Bone marrow (tissue), 2 donors: ENCODE measurements at regions not wholly inside any gene's neighbourhood (a gene's known extent, or its start where the extent isn't known, plus 50 kb on each side); places are given as distances from the start of the nearest gene placed in this dataset.

Source experiments
- DNase-seq, 2 donors: peaks; one replicate each; lab custom pipeline; 2025; lab: John Stamatoyannopoulos, UW

DNA sequence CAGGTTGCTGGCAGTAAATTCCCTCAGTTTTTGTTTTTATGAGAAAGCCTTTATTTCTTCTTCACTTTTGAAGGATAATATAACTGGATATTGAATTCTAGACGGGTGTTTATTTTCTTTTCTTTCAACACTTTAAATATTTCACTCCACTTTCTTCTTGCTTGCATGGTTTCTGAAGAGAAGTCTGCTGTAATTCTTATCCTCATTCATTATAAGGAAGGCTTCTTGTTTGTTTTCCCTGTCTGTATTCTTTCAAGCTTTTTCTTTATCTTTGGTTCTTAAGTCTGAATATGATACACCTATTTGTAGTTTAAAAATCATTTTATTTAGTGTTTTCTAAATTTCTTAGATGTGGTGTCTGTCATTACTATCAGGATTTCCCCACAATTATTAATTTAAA lies 1054.3 kb downstream of the TLE1 start:
- DNase-seq, result no peak

DNA sequence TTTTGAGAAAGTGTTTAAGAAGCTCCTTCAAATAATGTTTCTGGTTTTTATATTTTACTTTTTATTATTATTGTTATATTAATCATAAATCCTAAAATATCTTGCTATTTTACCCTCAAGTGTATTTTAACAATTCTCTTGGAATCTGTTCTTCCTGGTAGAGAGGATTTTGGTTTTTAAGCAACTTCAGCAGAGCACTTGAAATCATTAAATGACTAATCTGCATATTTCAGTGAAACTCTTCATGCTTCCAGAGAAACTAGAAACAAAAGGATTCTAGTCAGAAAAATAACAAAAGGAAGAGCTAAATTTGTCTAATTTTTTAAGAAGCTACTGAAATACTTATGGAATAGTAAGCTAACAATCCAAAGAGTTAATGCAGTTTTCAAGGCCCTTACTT lies 1057.3 kb downstream of the TLE1 start:
- DNase-seq, result no peak

DNA sequence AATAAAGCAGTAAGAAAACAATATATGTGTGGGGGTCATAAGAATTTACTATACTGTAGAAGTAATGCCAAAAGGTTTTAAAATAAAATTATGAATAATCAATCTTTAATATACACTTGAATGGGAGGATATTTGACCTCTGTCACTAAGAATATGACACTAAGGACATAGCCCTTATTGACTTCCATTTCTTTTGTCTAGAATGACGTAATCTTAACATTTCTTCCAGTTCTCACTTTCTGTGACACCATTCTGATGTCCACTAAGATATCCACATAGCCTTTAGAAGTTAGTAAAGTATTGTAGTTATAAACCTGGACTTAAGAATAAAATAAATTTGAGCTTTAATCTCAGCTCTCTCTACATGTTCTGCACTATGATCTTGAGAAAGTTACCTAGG lies 1050.7 kb downstream of the TLE4 start:
- no peak for DNase-seq

- DNase-seq, result no peak
These were observed 1047.6 kb downstream of the TLE4 start for GRCh38 chr9:80619356-80619755.

GRCh38 chr9:80615964-80616363 lies 1044.2 kb downstream of the TLE4 start:
- DNase-seq, result no peak

DNA sequence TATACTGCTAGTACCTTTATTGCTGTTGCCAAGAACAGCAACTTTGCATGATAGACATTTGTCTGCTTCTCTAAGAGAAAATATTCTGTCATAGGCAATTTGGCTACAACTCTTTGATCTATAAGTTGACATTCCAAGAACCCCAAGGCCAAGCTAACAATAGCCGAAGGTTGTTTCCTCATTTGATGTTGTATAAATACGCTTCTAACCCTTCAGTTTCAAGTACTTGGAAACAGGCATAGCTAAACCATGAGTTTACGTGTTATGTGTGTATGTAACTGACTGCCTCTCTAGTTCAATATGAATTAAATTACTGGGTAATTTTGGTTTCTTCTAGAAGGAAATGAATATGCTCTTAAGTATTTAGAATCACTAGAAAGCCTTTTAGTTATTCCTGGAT lies 1034.0 kb downstream of the TLE4 start:
- no peak for DNase-seq

DNA sequence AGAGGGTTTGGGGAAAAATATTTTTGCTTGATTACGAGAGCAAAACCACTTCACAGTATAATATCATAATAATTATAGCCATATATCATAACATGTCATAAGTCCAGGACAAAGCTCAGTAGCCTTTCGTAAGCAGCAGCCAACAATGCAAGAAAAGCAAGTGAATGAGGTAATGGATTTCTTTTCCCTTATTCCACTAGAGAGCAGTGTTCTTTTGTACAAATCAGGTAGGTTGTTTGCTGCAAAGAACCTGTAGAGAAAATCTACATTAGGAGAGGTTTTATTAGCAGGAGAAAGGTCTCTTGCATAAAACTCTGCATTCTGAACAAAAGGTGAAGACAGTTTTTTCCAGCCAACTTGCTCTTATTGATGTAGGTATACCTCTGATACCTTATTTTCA lies 1033.4 kb downstream of the TLE4 start:
- no peak for DNase-seq

DNA sequence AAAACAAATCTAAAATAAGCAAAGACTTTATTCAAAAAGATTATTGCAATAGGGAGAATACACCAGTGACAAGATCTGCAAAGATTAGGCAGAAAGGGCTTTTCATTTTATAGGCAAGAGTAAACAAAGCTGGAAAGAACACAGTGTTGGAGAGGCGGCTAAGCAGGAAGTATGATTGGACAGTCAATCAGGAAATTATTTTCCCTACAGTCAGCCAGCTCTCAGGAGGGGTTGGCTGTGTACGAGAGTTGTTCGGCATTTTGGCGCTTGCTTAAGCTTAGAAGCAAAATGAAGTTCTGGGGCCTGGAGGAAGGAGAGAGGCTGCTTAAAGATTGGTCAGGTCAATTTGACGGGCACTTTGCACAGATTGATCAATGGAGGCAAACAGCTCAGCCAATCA lies 1030.5 kb downstream of the TLE4 start:
- no peak for DNase-seq

DNA sequence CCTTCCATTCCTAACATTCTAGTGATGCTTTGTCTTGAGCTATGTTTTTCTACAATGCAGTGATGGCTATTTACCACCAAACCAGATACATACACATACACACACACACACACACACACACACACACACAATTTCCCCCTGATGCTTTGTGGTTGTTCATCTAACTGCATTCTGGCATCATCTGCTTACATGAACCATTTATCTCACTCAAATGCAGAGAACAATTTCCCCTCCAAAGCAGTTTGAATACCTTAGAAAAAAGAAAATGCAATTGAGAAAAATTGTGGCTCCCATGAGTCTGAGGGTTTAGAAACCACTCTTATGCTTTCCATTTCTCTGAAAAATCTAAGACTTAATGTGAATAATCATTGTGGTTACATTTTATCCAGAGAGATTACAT lies 1024.8 kb downstream of the TLE4 start:
- no peak for DNase-seq

GRCh38 chr9:80595192-80595591 lies 1023.4 kb downstream of the TLE4 start:
- no peak for DNase-seq

DNA sequence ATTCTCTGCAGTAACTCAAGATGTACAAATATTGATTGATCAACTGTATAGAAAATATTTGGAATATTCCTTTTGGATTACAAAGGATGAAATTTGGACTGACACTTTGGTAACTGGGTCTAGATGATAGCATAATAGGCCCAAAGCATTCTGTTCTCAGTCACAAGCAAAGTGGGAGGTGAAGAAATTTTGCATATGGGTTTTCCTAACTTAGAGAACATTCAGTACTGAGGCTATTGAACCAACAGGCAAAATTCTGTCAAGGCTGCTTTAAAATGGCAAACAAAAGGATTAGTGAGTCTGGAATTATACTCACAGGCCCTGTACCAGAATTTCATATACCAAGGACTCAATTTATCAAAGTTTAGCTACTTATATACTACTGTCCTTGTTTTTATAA lies 1020.6 kb downstream of the TLE4 start:
- no peak for DNase-seq

DNA sequence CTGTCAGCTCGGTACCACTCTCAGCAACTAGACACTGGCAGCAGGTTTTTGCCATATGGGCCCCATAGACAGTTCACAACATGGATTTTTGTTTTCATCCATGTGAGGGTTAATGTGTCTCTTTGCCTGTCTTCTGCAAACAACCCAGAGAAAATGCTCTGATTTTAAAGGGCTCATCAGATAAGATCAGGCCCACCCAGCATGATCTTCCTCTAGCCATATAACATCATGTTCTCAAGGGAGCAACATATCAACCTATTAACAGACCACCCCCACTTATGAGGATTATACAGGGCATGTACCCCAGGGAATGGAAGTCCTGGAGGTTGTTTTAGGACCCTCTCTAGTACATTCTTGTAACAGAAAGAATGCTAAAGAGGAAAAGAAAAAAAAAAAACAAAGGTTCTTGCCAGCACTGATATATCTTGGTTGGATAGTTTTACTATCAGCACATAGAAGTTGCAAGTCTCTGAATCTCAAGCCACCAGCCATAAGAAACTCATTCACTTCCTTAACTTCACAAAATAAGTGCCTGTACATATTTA lies 1015.1 kb downstream of the TLE4 start:
- no peak for DNase-seq

GRCh38 chr9:80571953-80572352 lies 1000.2 kb downstream of the TLE4 start:
- DNase-seq, result no peak

GRCh38 chr9:80569236-80569635 lies 997.5 kb downstream of the TLE4 start:
- no peak for DNase-seq

- no peak for DNase-seq
These were observed 989.8 kb downstream of the TLE4 start for GRCh38 chr9:80561526-80561925.

GRCh38 chr9:80560976-80561375 lies 989.2 kb downstream of the TLE4 start:
- DNase-seq, result no peak

GRCh38 chr9:80557256-80557655 lies 985.5 kb downstream of the TLE4 start:
- no peak for DNase-seq

DNA sequence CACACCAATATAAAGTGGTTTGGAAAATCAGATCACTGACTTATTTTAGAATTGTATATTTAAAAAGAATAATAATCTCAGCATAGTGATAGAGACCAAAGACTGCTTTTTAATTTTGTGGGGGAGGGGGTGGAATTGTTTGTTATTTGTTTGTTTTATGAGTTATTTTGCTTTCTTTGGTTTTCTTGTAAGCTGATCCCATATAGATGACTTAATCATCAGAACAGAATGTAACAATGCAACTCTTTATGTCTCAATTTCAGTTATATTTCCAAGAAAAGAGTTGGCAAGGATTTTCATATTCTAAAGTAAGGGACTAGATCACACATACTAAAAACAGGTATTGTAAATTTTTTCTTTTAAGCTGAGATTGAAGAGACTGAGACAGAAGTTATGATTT lies 984.9 kb downstream of the TLE4 start:
- no peak for DNase-seq

DNA sequence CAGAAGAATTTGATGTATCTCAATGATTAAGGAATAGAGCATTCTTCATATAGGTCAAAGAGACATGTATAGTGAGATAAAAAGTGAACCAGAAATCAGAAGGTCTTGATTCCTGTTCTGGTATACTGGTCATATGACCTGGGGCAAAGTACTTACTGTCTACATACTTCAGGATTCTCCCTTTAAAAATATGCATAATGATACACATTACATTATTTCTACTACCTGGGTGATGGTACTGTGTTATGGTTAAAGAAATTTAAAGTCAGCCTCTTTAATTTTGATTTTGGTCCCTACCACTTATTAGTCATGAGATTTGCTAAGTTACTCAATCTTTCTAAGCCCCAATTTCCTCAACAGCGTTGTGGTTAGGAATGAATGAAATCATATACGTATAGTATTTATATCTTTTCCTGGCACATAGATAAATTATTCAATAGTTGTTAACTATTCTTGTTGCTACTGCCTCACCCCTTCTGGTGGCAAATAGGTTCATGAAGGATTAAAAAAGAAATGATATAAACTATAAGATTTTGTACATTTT lies 984.1 kb downstream of the TLE4 start:
- no peak for DNase-seq

DNA sequence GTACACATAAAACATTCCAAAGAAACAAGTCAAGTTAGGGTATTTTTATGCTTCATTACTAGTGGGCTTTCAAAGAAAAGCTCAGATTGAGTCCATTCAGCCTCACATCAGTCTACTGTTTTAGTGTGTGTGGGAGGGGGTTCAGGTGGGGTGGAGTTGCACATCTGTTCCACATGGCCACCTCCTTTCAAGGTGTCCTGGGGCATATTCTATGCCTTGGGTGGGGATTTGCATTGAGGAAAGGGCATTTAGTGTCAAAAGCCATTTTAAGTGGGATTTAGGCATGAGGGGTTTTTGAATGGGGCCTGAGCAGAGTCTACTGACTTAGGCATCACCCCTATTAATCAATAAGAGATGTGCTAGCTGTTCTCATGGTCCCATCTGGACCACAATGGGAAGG lies 983.1 kb downstream of the TLE4 start:
- no peak for DNase-seq

GRCh38 chr9:80554301-80554700 lies 982.5 kb downstream of the TLE4 start:
- DNase-seq, result no peak

- DNase-seq, result no peak
These were observed 981.2 kb downstream of the TLE4 start for GRCh38 chr9:80552931-80553330.

- no peak for DNase-seq
These were observed 978.4 kb downstream of the TLE4 start for GRCh38 chr9:80550181-80550580.

- DNase-seq, result no peak
These were observed 975.8 kb downstream of the TLE4 start for GRCh38 chr9:80547613-80548012.

DNA sequence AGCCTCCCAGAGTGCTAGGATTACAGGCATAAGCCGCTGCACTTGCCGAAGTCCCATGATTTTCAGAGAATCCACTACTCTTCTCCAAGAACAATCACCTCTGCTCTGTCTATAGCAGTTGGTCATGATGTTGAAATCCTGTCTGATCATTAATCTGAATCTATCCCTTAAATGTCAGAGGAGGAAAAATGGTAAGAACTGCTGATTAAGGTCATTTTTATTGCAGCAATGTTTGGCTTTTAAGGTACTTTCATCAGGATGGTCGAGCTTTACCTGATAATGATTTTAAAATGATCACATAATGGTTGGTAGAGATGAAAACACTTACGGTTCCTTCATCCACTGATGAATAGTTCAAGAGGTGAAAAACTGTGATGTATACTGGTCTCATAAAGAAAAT lies 968.6 kb downstream of the TLE4 start:
- DNase-seq, result no peak
